ENCODE measurements at regions not wholly inside any gene's neighbourhood (a gene's known extent, or its start where the extent isn't known, plus 50 kb on each side); places are given as distances from the start of the nearest gene placed in this dataset.

DNA sequence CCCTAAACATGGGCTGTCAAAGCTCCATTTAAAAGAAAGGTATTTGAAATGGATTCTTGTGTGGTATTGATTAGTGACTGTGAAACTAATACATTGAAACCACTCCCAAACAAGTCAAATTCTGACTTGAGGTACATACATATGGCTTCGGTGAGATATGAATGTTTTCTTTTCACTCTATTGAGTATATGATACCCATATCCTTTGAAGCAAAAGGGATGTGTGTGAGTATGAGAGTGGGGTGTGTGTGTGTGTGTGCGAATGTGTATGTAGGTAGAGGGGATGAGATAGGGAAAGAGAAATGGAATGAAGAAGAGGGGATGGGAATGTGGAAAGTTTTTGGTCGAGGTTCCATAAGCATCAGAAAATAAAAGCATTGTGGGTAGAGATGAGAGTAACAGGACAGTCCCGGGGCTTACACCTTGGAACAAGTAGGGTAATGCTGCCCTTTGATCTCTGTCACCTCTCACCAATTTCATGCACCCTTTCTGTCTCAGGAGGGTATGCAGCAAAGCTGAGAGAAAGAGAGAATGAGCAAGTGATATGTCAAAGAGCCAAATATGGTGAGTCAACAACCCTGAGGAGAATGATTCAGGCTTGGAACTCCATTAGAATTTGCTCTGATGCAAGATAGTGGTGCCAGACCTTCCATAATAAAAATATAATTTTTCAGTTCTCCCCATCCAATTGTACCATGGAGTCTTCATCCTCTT is 64.0 kb upstream of the ZEB2 start:
- DNase-seq: no peak
- H3K79me1 ChIP-seq (ENCODE audit: insufficient read depth, low read depth, low read length, poor library complexity, severe bottlenecking): no peaks in the 10 kb centered on the region
- H3K27ac ChIP-seq (ENCODE audit: insufficient read length, low read depth, low read length): no peak overlapping the region
- H3K4me1 Mint-ChIP-seq: peaks cover 28 to 34% of the 10 kb centered on the region in 2 experiments
- H2AK5ac ChIP-seq (ENCODE audit: insufficient read length, low read length): no peak overlapping the region
- H3K27ac Mint-ChIP-seq: no peak overlapping the region
- no peaks in the 10 kb centered on the region for H3K23me2 ChIP-seq (ENCODE audit: insufficient read length, low read depth, low read length, poor library complexity, severe bottlenecking)
- H3K79me2 ChIP-seq (ENCODE audit: insufficient read depth, low read length): no peaks in the 10 kb centered on the region
- H3K14ac ChIP-seq (ENCODE audit: insufficient read depth, low read length): no peak overlapping the region
- peaks cover 2% of the 10 kb centered on the region; the same call in 1 of the 2 replicates for H3K27me3 Mint-ChIP-seq (ENCODE audit: low read depth)
- no peak overlapping the region for H3T11ph ChIP-seq (ENCODE audit: low read length)
- H2BK15ac ChIP-seq (ENCODE audit: low read depth, low read length): no peak overlapping the region
- H3K9me3 Mint-ChIP-seq: no peaks in the 10 kb centered on the region
- no peak overlapping the region for H2AFZ ChIP-seq (ENCODE audit: low read length)
- no peak overlapping the region for H3K18ac ChIP-seq (ENCODE audit: insufficient read length, low read depth, low read length)
- 100% methylated on average over 2 of the region's 4 CpGs for WGBS (ENCODE audit: extremely low coverage, insufficient read length, low lambda C conversion rate)
- H4K91ac ChIP-seq (ENCODE audit: insufficient read length, low read depth, low read length): no peak overlapping the region
- H2BK120ac ChIP-seq (ENCODE audit: low read depth, low read length, poor library complexity, severe bottlenecking): no peak overlapping the region
- no peak overlapping the region for H2BK20ac ChIP-seq (ENCODE audit: low read depth, low read length, poor library complexity, severe bottlenecking)
- no peak overlapping the region for H4K5ac ChIP-seq (ENCODE audit: insufficient read length, low read depth, low read length)
- no peak overlapping the region for H2BK12ac ChIP-seq (ENCODE audit: insufficient read length, low read depth, low read length)
- H4K8ac ChIP-seq (replicated peaks; ENCODE audit: insufficient read length, low read depth, low read length): no peak overlapping the region
- H3K23ac ChIP-seq (ENCODE audit: insufficient read length, low read depth, low read length): no peak overlapping the region
- no peak overlapping the region for H3K9ac ChIP-seq (ENCODE audit: extremely low read depth, insufficient read length, low read length)
- no peaks in the 10 kb centered on the region for H3K9me3 ChIP-seq (ENCODE audit: control insufficient read depth, low read depth, low read length)
- H3K27me3 ChIP-seq (ENCODE audit: insufficient read depth, low read length): no peaks in the 10 kb centered on the region
- no peak overlapping the region for H3K4me3 Mint-ChIP-seq
- H3K4me2 ChIP-seq (ENCODE audit: insufficient read depth, insufficient read length, low read length): no peak overlapping the region
- H3K4me1 ChIP-seq (ENCODE audit: insufficient read depth, low read length): no peaks in the 10 kb centered on the region; the same call in 1 of the 2 replicates
- H3K4ac ChIP-seq (ENCODE audit: low read depth, low read length): no peak overlapping the region
- TF ChIP-seq, protein P1, sequence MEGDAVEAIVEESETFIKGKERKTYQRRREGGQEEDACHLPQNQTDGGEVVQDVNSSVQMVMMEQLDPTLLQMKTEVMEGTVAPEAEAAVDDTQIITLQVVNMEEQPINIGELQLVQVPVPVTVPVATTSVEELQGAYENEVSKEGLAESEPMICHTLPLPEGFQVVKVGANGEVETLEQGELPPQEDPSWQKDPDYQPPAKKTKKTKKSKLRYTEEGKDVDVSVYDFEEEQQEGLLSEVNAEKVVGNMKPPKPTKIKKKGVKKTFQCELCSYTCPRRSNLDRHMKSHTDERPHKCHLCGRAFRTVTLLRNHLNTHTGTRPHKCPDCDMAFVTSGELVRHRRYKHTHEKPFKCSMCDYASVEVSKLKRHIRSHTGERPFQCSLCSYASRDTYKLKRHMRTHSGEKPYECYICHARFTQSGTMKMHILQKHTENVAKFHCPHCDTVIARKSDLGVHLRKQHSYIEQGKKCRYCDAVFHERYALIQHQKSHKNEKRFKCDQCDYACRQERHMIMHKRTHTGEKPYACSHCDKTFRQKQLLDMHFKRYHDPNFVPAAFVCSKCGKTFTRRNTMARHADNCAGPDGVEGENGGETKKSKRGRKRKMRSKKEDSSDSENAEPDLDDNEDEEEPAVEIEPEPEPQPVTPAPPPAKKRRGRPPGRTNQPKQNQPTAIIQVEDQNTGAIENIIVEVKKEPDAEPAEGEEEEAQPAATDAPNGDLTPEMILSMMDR (conservative IDR thresholded peaks at IDR 0.05): no peak
- no peak overlapping the region for H3K56ac ChIP-seq (ENCODE audit: insufficient read length, low read depth, low read length)
- H3K36me3 Mint-ChIP-seq (ENCODE audit: insufficient read depth in 1 of 3, low read depth in 3 of 3): no peaks in the 10 kb centered on the region
- no peaks in the 10 kb centered on the region for H4K20me1 ChIP-seq (ENCODE audit: control insufficient read depth, insufficient read depth, insufficient read length)
- H2BK5ac ChIP-seq (ENCODE audit: insufficient read length, low read length): no peak overlapping the region
